PC-9 (cell line): ENCODE measurements at regions not wholly inside any gene's neighbourhood (a gene's known extent, or its start where the extent isn't known, plus 50 kb on each side); places are given as distances from the start of the nearest gene placed in this dataset.

Experiments
- BruUV-seq: library from RNA; stranded (reverse); fragments of 400-500 nt; replicated peaks from 2 replicates; lab custom pipeline; 2021; lab: Mats Ljungman, UMichigan
- CTCF ChIA-PET: fragments of 300-600 bp; sonication (Branson Sonifier 250); formaldehyde crosslinking; loops from one replicate; lab custom pipeline; 2022; ENCODE audit warnings: antibody characterized with exemption; lab: Charles Lee
- POLR2A ChIA-PET: fragments of 300-600 bp; sonication (Branson Sonifier 250); formaldehyde crosslinking; loops from one replicate; lab custom pipeline; 2022; ENCODE audit warnings: antibody characterized with exemption; ENCODE audit not compliant: unreplicated experiment; lab: Charles Lee
- DNase-seq, 2 experiments: peaks; one replicate each; pipeline versions ENCODE4 v3.0.0 to v3.0.0-alpha.2; 2015 to 2022; ENCODE audit warnings: mixed read lengths in 1 of 2
- H2AFZ ChIP-seq: fragments of 200-600 bp; sonication (generic); 2 replicates; pipeline ENCODE4 v1.8.1; 2017; ENCODE audit warnings: antibody characterized with exemption
- H3F3A ChIP-seq: fragments of 200-600 bp; sonication (generic); 2 replicates; pipeline ENCODE4 v1.8.1; 2017; ENCODE audit warnings: antibody characterized with exemption, mild to moderate bottlenecking, low read depth; ENCODE audit not compliant: insufficient read depth
- H3K27ac ChIP-seq: fragments of 200-600 bp; sonication (generic); 2 replicates; pipeline ENCODE4 v1.6.1; 2016; ENCODE audit warnings: mixed run types
- H3K27me3 ChIP-seq: fragments of 200-600 bp; sonication (generic); 2 replicates; pipeline ENCODE4 v1.6.1; 2016; ENCODE audit warnings: low read depth, mixed run types; ENCODE audit not compliant: insufficient read depth
- H3K36me3 ChIP-seq: fragments of 200-600 bp; sonication (generic); 2 replicates; pipeline ENCODE4 v1.6.1; 2016; ENCODE audit warnings: low read depth, mixed run types
- H3K4me1 ChIP-seq: fragments of 200-600 bp; sonication (generic); replicated peaks from 2 replicates; pipeline ENCODE4 v1.6.1; 2016; ENCODE audit warnings: mixed run types; ENCODE audit not compliant: insufficient read depth
- H3K4me2 ChIP-seq: fragments of 200-600 bp; sonication (generic); 2 replicates; pipeline ENCODE4 v1.6.1; 2017; ENCODE audit warnings: mixed run types
- H3K4me3 ChIP-seq: fragments of 200-600 bp; sonication (generic); 2 replicates; pipeline ENCODE4 v1.6.1; 2016; ENCODE audit warnings: mixed run types
- H3K79me2 ChIP-seq: fragments of 200-600 bp; sonication (generic); 2 replicates; pipeline ENCODE4 v1.6.1; 2017; ENCODE audit warnings: low read depth, mixed run types
- H3K9me2 ChIP-seq: fragments of 200-600 bp; sonication (generic); 2 replicates; pipeline ENCODE4 v1.8.1; 2017; ENCODE audit warnings: mild to moderate bottlenecking; ENCODE audit not compliant: insufficient read depth
- H3K9me3 ChIP-seq: fragments of 200-600 bp; sonication (generic); 2 replicates; pipeline ENCODE4 v1.8.1; 2016; ENCODE audit warnings: low read depth; ENCODE audit not compliant: insufficient read depth
- H4K20me1 ChIP-seq: fragments of 200-600 bp; sonication (generic); 2 replicates; pipeline ENCODE4 v1.8.1; 2017; ENCODE audit not compliant: insufficient read depth
- EZH2 ChIP-seq: fragments of 200-600 bp; sonication (generic); IDR thresholded peaks from 2 replicates; pipeline ENCODE4 v1.8.0; 2017; ENCODE audit warnings: antibody characterized with exemption, low read depth
- intact Hi-C: fragments of 100-400 bp; cut with micrococcal nuclease; formaldehyde crosslinking; loops from one replicate; pipeline ENCODE4 v1.10.0; 2022; ENCODE audit not compliant: unreplicated experiment
- TF ChIP-seq, protein P1 (sequence below): fragments of 200-600 bp; sonication (generic); conservative IDR thresholded peaks from 2 replicates; pipeline ENCODE4 v1.6.1; 2017; ENCODE audit warnings: mixed run types, antibody characterized with exemption, mild to moderate bottlenecking, moderate library complexity

DNA sequence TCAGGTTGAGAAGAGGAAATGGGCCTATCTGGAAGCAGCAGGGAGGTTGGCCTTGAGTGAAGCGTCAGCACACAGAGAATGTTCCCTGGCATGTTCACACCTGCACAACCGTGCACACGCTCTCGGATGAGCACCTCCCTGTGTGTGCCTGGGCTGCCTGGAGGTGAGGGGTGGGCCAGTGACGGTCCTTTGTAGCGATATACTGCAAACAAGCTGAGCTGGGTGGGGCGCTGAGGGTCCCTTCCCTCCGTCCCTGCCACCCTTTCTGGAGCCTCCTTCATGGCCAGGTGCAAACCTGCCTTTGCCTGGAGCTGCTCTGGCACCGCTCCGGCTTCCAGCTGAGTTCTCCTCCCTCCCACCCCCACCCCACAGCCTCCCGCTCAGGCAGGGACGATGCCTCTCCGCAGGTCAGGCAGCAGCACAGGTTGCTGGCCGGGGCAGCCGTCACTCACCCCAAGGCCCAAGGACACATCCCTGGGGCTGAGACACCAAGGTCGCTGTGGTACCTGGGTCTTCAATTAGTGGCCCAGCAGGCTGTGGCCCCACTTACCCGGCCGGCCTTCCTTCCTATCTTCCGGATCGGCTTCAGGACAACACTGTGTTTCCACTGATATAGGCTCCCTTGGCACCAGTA lies 111.6 kb downstream of the ERMARD start:
- ChIA-PET CTCF (no interaction called here), POLR2A (no interaction called here)
- Histone ChIP-seq H3K79me2 (no peaks in the 10 kb centered on the region), H3K4me3 (no peak overlapping the region), H3K27me3 (peaks cover 91% of the 10 kb centered on the region), H3K4me2 (no peak overlapping the region), H3K9me2 (no peaks in the 10 kb centered on the region), H2AFZ (no peak overlapping the region), H4K20me1 (no peaks in the 10 kb centered on the region), H3K4me1 (no peaks in the 10 kb centered on the region), H3K36me3 (no peaks in the 10 kb centered on the region), H3F3A (no peaks in the 10 kb centered on the region), H3K9me3 (no peaks in the 10 kb centered on the region), H3K27ac (no peak overlapping the region)
- no peak for TF ChIP-seq EZH2
- TF ChIP-seq, protein P1, sequence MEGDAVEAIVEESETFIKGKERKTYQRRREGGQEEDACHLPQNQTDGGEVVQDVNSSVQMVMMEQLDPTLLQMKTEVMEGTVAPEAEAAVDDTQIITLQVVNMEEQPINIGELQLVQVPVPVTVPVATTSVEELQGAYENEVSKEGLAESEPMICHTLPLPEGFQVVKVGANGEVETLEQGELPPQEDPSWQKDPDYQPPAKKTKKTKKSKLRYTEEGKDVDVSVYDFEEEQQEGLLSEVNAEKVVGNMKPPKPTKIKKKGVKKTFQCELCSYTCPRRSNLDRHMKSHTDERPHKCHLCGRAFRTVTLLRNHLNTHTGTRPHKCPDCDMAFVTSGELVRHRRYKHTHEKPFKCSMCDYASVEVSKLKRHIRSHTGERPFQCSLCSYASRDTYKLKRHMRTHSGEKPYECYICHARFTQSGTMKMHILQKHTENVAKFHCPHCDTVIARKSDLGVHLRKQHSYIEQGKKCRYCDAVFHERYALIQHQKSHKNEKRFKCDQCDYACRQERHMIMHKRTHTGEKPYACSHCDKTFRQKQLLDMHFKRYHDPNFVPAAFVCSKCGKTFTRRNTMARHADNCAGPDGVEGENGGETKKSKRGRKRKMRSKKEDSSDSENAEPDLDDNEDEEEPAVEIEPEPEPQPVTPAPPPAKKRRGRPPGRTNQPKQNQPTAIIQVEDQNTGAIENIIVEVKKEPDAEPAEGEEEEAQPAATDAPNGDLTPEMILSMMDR: no peak
- no peak for DNase-seq
- no TSS peak for BruUV-seq
- intact Hi-C loops: no loop called here

DNA sequence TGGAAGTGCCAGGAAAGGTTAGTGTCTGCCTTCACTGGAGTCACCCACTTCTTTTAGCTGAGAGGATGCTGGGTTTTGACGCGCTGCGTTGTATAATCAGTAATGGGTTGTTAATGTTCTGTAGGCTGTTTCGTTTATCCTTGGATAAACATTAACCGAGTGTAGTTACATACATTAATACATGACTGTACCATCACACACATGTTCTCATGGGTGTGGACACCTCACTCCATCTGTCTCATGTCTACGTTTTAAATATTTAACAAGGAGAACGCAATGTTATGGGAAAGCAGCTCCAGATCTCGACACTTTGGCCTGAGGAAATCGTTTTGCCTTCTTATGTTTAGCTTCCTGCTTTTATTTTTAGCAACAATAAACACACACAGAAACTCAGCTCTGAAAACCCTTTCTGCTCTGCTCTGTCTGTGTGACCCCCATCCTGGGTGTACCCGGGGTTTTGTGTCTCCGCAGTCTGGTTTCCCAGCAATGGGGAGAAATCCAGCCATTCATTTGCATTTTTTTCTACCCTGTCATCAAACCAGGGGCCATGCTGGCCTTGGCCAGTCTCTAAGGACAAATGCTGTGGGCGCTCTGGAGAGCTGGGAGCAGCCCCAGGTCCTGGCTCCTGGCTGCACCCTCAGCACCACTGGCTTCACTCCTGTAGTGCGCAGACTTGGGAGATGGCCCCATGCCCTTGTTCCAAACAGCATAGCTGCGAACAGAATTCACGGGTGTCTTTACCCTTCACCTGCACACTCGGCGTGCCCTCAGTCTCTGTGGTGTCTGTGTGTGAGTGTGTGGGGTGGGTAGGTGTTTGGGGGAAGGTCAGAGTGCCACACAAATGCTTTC lies 110.8 kb downstream of the ERMARD start:
- no peaks in the 10 kb centered on the region for H3K79me2 ChIP-seq
- no peaks in the 10 kb centered on the region for H3K9me3 ChIP-seq
- H3K36me3 ChIP-seq: no peaks in the 10 kb centered on the region
- ChIA-PET POLR2A (no interaction called here), CTCF (no interaction called here)
- H4K20me1 ChIP-seq: no peaks in the 10 kb centered on the region
- H3F3A ChIP-seq: no peaks in the 10 kb centered on the region
- intact Hi-C loops: no loop called here
- H2AFZ ChIP-seq: no peak overlapping the region
- H3K9me2 ChIP-seq: no peaks in the 10 kb centered on the region
- no peak for TF ChIP-seq EZH2
- TF ChIP-seq, protein P1: no peak
- H3K4me1 ChIP-seq: no peaks in the 10 kb centered on the region
- no peak for DNase-seq
- BruUV-seq: no TSS peak
- H3K4me3 ChIP-seq: no peak overlapping the region
- no peak overlapping the region for H3K27ac ChIP-seq
- no peak overlapping the region for H3K4me2 ChIP-seq
- peaks cover 91% of the 10 kb centered on the region for H3K27me3 ChIP-seq

DNA sequence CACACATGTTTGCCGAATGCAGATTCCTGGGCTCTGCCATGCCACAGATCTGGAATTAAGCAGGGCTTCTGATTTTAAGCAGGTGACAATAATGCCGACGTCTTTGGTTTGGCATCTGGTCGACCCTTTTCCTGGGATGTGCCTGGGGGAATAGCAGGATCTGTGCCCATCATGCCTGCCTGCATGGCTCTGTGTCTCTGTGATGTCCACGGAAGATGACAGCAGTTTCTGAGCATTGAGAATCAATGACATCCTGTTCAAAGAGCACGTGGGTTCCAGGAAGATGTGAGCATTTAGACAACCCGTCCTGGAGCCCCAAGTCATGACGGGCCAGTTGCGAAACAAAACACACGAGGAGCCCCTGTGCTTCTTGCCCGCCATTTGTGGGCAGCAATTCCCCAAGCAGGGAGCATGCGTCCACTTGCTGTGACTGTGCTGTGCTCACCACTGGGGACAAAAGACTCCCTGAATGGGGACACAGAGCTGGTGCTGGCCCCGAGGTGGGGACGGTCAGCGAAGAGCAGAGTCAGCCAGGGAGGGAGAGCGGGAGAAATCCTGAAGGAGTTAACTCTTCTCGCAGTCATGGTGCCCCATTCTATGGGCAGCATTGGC lies 110.1 kb downstream of the ERMARD start:
- Histone ChIP-seq H3K9me2 (no peaks in the 10 kb centered on the region), H3K9me3 (no peaks in the 10 kb centered on the region), H3K4me1 (no peaks in the 10 kb centered on the region), H4K20me1 (no peaks in the 10 kb centered on the region), H3K27ac (no peak overlapping the region), H3K79me2 (no peaks in the 10 kb centered on the region), H3K27me3 (peaks cover 91% of the 10 kb centered on the region), H3K4me3 (no peak overlapping the region), H2AFZ (no peak overlapping the region), H3K36me3 (no peaks in the 10 kb centered on the region), H3F3A (no peaks in the 10 kb centered on the region), H3K4me2 (no peak overlapping the region)
- POLR2A ChIA-PET: no interaction called here
- no TSS peak for BruUV-seq
- CTCF ChIA-PET: no interaction called here
- TF ChIP-seq, protein P1: no peak
- no peak for TF ChIP-seq EZH2
- intact Hi-C loops: no loop called here
- no peak for DNase-seq
